GM12873 (cell line): ENCODE measurements at regions not wholly inside any gene's neighbourhood (a gene's known extent, or its start where the extent isn't known, plus 50 kb on each side); places are given as distances from the start of the nearest gene placed in this dataset.

ENCODE experiments used
- CTCF ChIP-seq: IDR thresholded peaks from 2 replicates; pipeline ENCODE4 v1.5.1; 2012; ENCODE audit warnings: low read depth, mild to moderate bottlenecking, moderate library complexity, low read length, control low read depth; ENCODE audit not compliant: insufficient read depth; ENCODE audit errors: missing control alignments

- TF ChIP-seq CTCF = no peak
Measured at GRCh38 chr10:59563531-59563930, 146.1 kb downstream of the SLC16A9 start.

GRCh38 chr10:59562126-59562525 is 147.5 kb downstream of the SLC16A9 start:
- TF ChIP-seq CTCF = no peak

GRCh38 chr10:59561477-59562121 is 148.1 kb downstream of the SLC16A9 start:
- TF ChIP-seq CTCF = no peak

GRCh38 chr10:59560990-59561389 is 148.7 kb downstream of the SLC16A9 start:
- TF ChIP-seq CTCF = no peak

- TF ChIP-seq CTCF = no peak
Measured at GRCh38 chr10:59560161-59560560, 149.5 kb downstream of the SLC16A9 start.

GRCh38 chr10:59558066-59558465 is 151.6 kb downstream of the SLC16A9 start:
- TF ChIP-seq CTCF = no peak

- no peak for TF ChIP-seq CTCF
Measured at GRCh38 chr10:59557642-59558041, 152.0 kb downstream of the SLC16A9 start.

- TF ChIP-seq CTCF = no peak
Measured at GRCh38 chr10:59557052-59557451, 152.6 kb downstream of the SLC16A9 start.
